Vagina (tissue), 2 donors: ENCODE measurements at regions not wholly inside any gene's neighbourhood (a gene's known extent, or its start where the extent isn't known, plus 50 kb on each side); places are given as distances from the start of the nearest gene placed in this dataset.

Experiments used
- CTCF ChIP-seq, 3 experiments: fragments of 450-650 bp in 2 of 3; fragments of 200-600 bp in 1 of 3; sonication (generic) in 1 of 3; IDR thresholded peaks; one replicate each; pipeline ENCODE4 v1.5.1; 2017 to 2019; ENCODE audit warnings: antibody characterized with exemption in 3 of 3, mild to moderate bottlenecking in 2 of 3, moderate library complexity in 2 of 3
- POLR2A ChIP-seq, 2 donors: fragments of 450-650 bp; IDR thresholded peaks; one replicate each; pipeline ENCODE4 v1.6.1; 2017; ENCODE audit warnings: antibody characterized with exemption in 2 of 2, mild to moderate bottlenecking in 2 of 2, moderate library complexity in 2 of 2
- POLR2AphosphoS5 ChIP-seq, 2 donors: sonication (generic); formaldehyde crosslinking; IDR thresholded peaks; one replicate each; pipeline ENCODE4 v1.9.0; 2017; ENCODE audit warnings: antibody characterized with exemption in 2 of 2, mild to moderate bottlenecking in 2 of 2, low read depth in 1 of 2; ENCODE audit not compliant: insufficient read depth in 1 of 2

- TF ChIP-seq CTCF (IDR thresholded peaks at IDR 0.05), result no peak
- TF ChIP-seq POLR2A (IDR thresholded peaks at IDR 0.05), result no peak
- no peak for TF ChIP-seq POLR2AphosphoS5 (IDR thresholded peaks at IDR 0.05; ENCODE audit: insufficient read depth in 1 of 2, low read depth in 1 of 2)
These were observed 666.8 kb upstream of the GRAMD2B start for GRCh38 chr5:125756456-125756855.
